ENCODE measurements at regions not wholly inside any gene's neighbourhood (a gene's known extent, or its start where the extent isn't known, plus 50 kb on each side); places are given as distances from the start of the nearest gene placed in this dataset.
A peak's percentile ranks its signal among the peaks of the same experiment; 100 is the strongest.

GRCh38 chr6:84329516-84329915 lies 102.1 kb upstream of the CEP162 start:
- WGBS (ENCODE audit: insufficient coverage, low coverage, missing lambda C conversion rate) = 8% methylated on average over 2 of the region's 2 CpGs
- peak; percentile 35; the same call in 1 of the 2 replicates for TF ChIP-seq PKNOX1 (IDR thresholded peaks at IDR 0.05)
- no peak for TF ChIP-seq ZNF449 (CRISPR knock-in tag; IDR thresholded peaks at IDR 0.05)
- intact Hi-C loops (cut with micrococcal nuclease) (no loop called here), in situ Hi-C loops (cut with MboI) (no loop called here)
- no peaks in the 10 kb centered on the region for H4K20me1 ChIP-seq (replicated peaks; ENCODE audit: control insufficient read depth, insufficient read depth, low read length)
- H3K9me3 ChIP-seq (replicated peaks; ENCODE audit: control insufficient read depth, insufficient read depth, low read depth, low read length) = no peaks in the 10 kb centered on the region
- ATAC-seq = no peak
- no peaks in the 10 kb centered on the region for H3K79me2 ChIP-seq (ENCODE audit: control insufficient read depth, insufficient read depth, low read length)
- BruUV-seq (replicated peaks) = no TSS peak
- DNase-seq (ENCODE audit: extremely low read depth in 1 of 4, low spot score in 3 of 4) = no peak
- H3K4me2 ChIP-seq (ENCODE audit: insufficient read depth, low read length) = no peak overlapping the region
- ChIA-PET CTCF (ENCODE audit: low intra/inter-chr PET ratio) (no interaction called here), POLR2A (no interaction called here)
- H3K4me1 ChIP-seq (replicated peaks in 1 of 2; ENCODE audit: control insufficient read depth in 2 of 2, insufficient read depth in 2 of 2, low read length in 2 of 2) = no peaks in the 10 kb centered on the region
- no peaks in the 10 kb centered on the region for H3K27me3 ChIP-seq (ENCODE audit: control insufficient read depth in 2 of 2, insufficient read depth in 2 of 2, low read length in 2 of 2)
- no peak overlapping the region for H3K9ac ChIP-seq (ENCODE audit: insufficient read depth in 1 of 2, low read depth in 2 of 2, low read length in 2 of 2)
- 0 out of 2 replicates have a peak overlapping the region, but pooled peaks have one; percentile 17 for H2AFZ ChIP-seq (ENCODE audit: low read depth, low read length)
- FAIRE-seq = no peak
- H3K9me1 ChIP-seq (ENCODE audit: control insufficient read depth, insufficient read depth, low read length) = no peaks in the 10 kb centered on the region
- no peak overlapping the region for H3K27ac ChIP-seq (ENCODE audit: extremely low read depth, low read depth, low read length)
- no peaks in the 10 kb centered on the region for H3K36me3 ChIP-seq (ENCODE audit: control insufficient read depth, insufficient read depth, low read length)
- no peak overlapping the region for H3K4me3 ChIP-seq

GRCh38 chr6:84329077-84329476 lies 101.6 kb upstream of the CEP162 start:
- H2AFZ ChIP-seq (ENCODE audit: low read depth, low read length) = 0 out of 2 replicates have a peak overlapping the region, but pooled peaks have one; percentile 17
- 14% methylated on average over 3 of the region's 3 CpGs for WGBS (ENCODE audit: insufficient coverage, low coverage, missing lambda C conversion rate)
- ATAC-seq = peak; percentile 40; the same call in 2 of the 3 replicates
- intact Hi-C loops (cut with micrococcal nuclease) (no loop called here), in situ Hi-C loops (cut with MboI) (no loop called here)
- H3K9me3 ChIP-seq (replicated peaks; ENCODE audit: control insufficient read depth, insufficient read depth, low read depth, low read length) = no peaks in the 10 kb centered on the region
- H3K4me3 ChIP-seq = no peak overlapping the region
- no peak for FAIRE-seq
- no peaks in the 10 kb centered on the region for H3K4me1 ChIP-seq (replicated peaks in 1 of 2; ENCODE audit: control insufficient read depth in 2 of 2, insufficient read depth in 2 of 2, low read length in 2 of 2)
- no peaks in the 10 kb centered on the region for H4K20me1 ChIP-seq (replicated peaks; ENCODE audit: control insufficient read depth, insufficient read depth, low read length)
- TF ChIP-seq CREB3L1 (IDR thresholded peaks at IDR 0.05; ENCODE audit: borderline replicate concordance, low read depth) (no peak), CTCF (IDR thresholded peaks at IDR 0.05 in 2 of 3, conservative IDR thresholded peaks at IDR 0.05 in 1 of 3; ENCODE audit: insufficient read depth in 2 of 3, low read depth in 1 of 3, low read length in 3 of 3) (0 out of 6 replicates have a peak, but pooled peaks of 1 of the 3 experiments have one; percentile 14)
- no peak overlapping the region for H3K9ac ChIP-seq (ENCODE audit: insufficient read depth in 1 of 2, low read depth in 2 of 2, low read length in 2 of 2)
- no TSS peak for BruUV-seq (replicated peaks)
- H3K4me2 ChIP-seq (ENCODE audit: insufficient read depth, low read length) = no peak overlapping the region
- POLR2A ChIA-PET = interaction anchor here (0.6 kb wide), 1 partner anchor 63 kb away, joined by 3 read pairs; no protein-coding TSS in a partner anchor
- CTCF ChIA-PET (ENCODE audit: low intra/inter-chr PET ratio) = interaction anchor here (0.7 kb wide), 1 partner anchor 95 kb away, joined by 3 read pairs; no protein-coding TSS in a partner anchor
- H3K79me2 ChIP-seq (ENCODE audit: control insufficient read depth, insufficient read depth, low read length) = no peaks in the 10 kb centered on the region
- H3K9me1 ChIP-seq (ENCODE audit: control insufficient read depth, insufficient read depth, low read length) = no peaks in the 10 kb centered on the region
- H3K27ac ChIP-seq (ENCODE audit: extremely low read depth, low read depth, low read length) = no peak overlapping the region
- no peaks in the 10 kb centered on the region for H3K27me3 ChIP-seq (ENCODE audit: control insufficient read depth in 2 of 2, insufficient read depth in 2 of 2, low read length in 2 of 2)
- H3K36me3 ChIP-seq (ENCODE audit: control insufficient read depth, insufficient read depth, low read length) = no peaks in the 10 kb centered on the region
- DNase-seq (ENCODE audit: extremely low read depth in 1 of 4, low spot score in 3 of 4) = no peak

Data from K562 (cell line).